Astrocyte (in vitro differentiated cells and primary cell): ENCODE measurements at regions not wholly inside any gene's neighbourhood (a gene's known extent, or its start where the extent isn't known, plus 50 kb on each side); places are given as distances from the start of the nearest gene placed in this dataset.

ENCODE experiments used
- DNase-seq: peaks from one replicate; pipeline ENCODE4 v3.0.0-alpha.2; 2010; ENCODE audit warnings: low read depth
- FAIRE-seq: peaks from 2 replicates; lab custom pipeline; 2011; peaks lifted over from hg19 to GRCh38; lab: Jason Lieb, UNC
- H2AFZ ChIP-seq: 2 replicates; pipeline ENCODE4 v1.6.0; 2012; ENCODE audit warnings: low read depth, low read length, inconsistent platforms
- H3K27ac ChIP-seq: 2 replicates; pipeline ENCODE4 v1.5.1; 2011; ENCODE audit warnings: low read depth, low read length, inconsistent platforms
- H3K27me3 ChIP-seq: 2 replicates; pipeline ENCODE4 v1.6.0; 2011; ENCODE audit warnings: low read length, inconsistent platforms; ENCODE audit not compliant: insufficient read depth
- H3K36me3 ChIP-seq: 2 replicates; pipeline ENCODE4 v1.5.1; 2011; ENCODE audit warnings: low read length, inconsistent platforms; ENCODE audit not compliant: insufficient read depth
- H3K4me1 ChIP-seq: 2 replicates; pipeline ENCODE4 v1.5.1; 2011; ENCODE audit warnings: low read length, inconsistent platforms; ENCODE audit not compliant: insufficient read depth
- H3K4me2 ChIP-seq: 2 replicates; pipeline ENCODE4 v1.6.0; 2012; ENCODE audit warnings: low read length, inconsistent platforms
- H3K4me3 ChIP-seq: 2 replicates; pipeline ENCODE4 v1.5.1; 2011; ENCODE audit warnings: low read depth, mild to moderate bottlenecking, low read length, inconsistent platforms; ENCODE audit not compliant: insufficient read depth
- H3K79me2 ChIP-seq: 2 replicates; pipeline ENCODE4 v1.6.0; 2012; ENCODE audit warnings: mild to moderate bottlenecking, low read length, inconsistent platforms; ENCODE audit not compliant: insufficient read depth
- H3K9ac ChIP-seq: 2 replicates; pipeline ENCODE4 v1.6.0; 2012; ENCODE audit warnings: mild to moderate bottlenecking, low read length, inconsistent platforms
- H3K9me3 ChIP-seq: 2 replicates; pipeline ENCODE4 v1.5.1; 2012; ENCODE audit warnings: low read depth, mild to moderate bottlenecking, low read length, inconsistent platforms; ENCODE audit not compliant: insufficient read depth
- H4K20me1 ChIP-seq: 2 replicates; pipeline ENCODE4 v1.6.0; 2012; ENCODE audit warnings: low read length, inconsistent platforms; ENCODE audit not compliant: insufficient read depth
- H3K27ac Mint-ChIP-seq: one replicate; pipeline ENCODE4 v1.8.0; 2021; ENCODE audit warnings: mild to moderate bottlenecking, mixed read lengths; ENCODE audit not compliant: unreplicated experiment
- H3K27me3 Mint-ChIP-seq: one replicate; pipeline ENCODE4 v1.8.0; 2021; ENCODE audit warnings: low read depth, mixed read lengths; ENCODE audit not compliant: unreplicated experiment
- H3K36me3 Mint-ChIP-seq: one replicate; pipeline ENCODE4 v1.8.0; 2021; ENCODE audit warnings: low read depth, mixed read lengths; ENCODE audit not compliant: unreplicated experiment
- H3K4me1 Mint-ChIP-seq: one replicate; pipeline ENCODE4 v1.8.0; 2021; ENCODE audit warnings: low read depth, mixed read lengths; ENCODE audit not compliant: unreplicated experiment
- H3K4me3 Mint-ChIP-seq: one replicate; pipeline ENCODE4 v1.8.0; 2021; ENCODE audit warnings: mild to moderate bottlenecking, moderate library complexity, mixed read lengths; ENCODE audit not compliant: unreplicated experiment
- H3K9me3 Mint-ChIP-seq: one replicate; pipeline ENCODE4 v1.8.0; 2021; ENCODE audit warnings: mild to moderate bottlenecking, mixed read lengths; ENCODE audit not compliant: unreplicated experiment
- EZH2 ChIP-seq: IDR thresholded peaks from 2 replicates; pipeline ENCODE4 v1.6.1; 2012; ENCODE audit warnings: mild to moderate bottlenecking, low read length, inconsistent platforms; ENCODE audit not compliant: insufficient read depth
- TF ChIP-seq, protein P1 (sequence below): IDR thresholded peaks from 2 replicates; pipeline ENCODE4 v1.5.1; 2011; ENCODE audit warnings: low read depth, mild to moderate bottlenecking, inconsistent platforms, low read length, moderate library complexity; ENCODE audit not compliant: insufficient read depth

DNA sequence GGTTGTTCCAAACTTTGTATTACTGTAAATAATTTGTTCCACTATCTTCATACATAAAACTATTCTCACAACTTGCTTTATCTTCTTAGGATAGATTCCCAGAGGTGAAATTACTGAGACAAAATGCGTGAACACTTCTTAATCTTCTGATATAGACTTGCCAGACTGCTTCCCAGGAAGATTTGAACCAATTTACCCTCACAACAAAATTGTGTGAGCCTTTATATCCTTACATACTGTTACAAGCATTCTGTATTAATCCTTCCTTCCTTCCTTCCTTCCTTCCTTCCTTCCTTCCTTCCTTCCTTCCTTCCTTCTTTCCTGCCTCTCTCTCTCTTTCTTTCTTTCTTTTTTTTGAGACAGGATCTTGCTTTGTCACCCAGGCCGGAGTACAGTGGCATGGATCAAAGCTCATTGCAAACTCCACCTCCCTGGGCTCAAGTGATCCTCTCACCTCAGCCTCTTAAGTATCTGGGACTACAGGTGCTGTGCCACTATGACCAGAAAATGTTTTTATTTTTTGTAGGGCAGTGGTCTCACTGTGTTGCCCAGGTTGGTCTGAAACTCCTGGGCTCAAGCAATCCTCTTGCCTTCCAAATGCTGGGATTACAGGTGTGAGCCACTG lies 57.1 kb upstream of the SSR3 start:
- Histone ChIP-seq H4K20me1 (no peaks in the 10 kb centered on the region), H3K9me3 (no peaks in the 10 kb centered on the region), H3K79me2 (no peaks in the 10 kb centered on the region), H2AFZ (no peak overlapping the region), H3K36me3 (no peaks in the 10 kb centered on the region), H3K4me2 (no peak overlapping the region), H3K27ac (no peak overlapping the region), H3K27me3 (no peaks in the 10 kb centered on the region), H3K9ac (no peak overlapping the region), H3K4me3 (no peak overlapping the region), H3K4me1 (peaks cover 19% of the 10 kb centered on the region)
- no peak for FAIRE-seq
- Mint-ChIP-seq H3K36me3 (no peaks in the 10 kb centered on the region), H3K9me3 (no peaks in the 10 kb centered on the region), H3K4me1 (peaks cover 23% of the 10 kb centered on the region), H3K4me3 (no peak overlapping the region), H3K27ac (no peak overlapping the region), H3K27me3 (no peaks in the 10 kb centered on the region)
- no peak for TF ChIP-seq EZH2
- no peak for DNase-seq

DNA sequence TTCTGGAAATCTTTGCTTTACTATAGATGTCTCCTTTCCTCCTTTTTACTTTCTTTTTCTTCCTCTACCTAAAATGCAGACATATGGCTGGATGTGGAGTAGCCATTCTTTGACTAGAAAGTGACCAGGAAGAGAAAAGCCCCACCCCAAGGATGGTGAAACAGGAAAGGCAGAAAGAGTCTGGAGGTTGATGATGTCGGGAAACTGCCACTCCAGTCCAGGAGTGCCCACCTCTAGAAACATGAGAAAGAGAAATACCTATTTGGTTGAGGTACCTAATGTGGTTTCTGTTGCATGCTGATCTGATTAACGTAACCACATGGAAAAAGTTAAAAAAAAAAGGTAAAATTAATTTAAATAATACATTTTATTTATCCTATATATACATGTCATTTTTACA lies 55.2 kb upstream of the SSR3 start:
- Mint-ChIP-seq H3K4me3 (no peak overlapping the region), H3K4me1 (peaks cover 23% of the 10 kb centered on the region), H3K36me3 (no peaks in the 10 kb centered on the region), H3K27me3 (no peaks in the 10 kb centered on the region), H3K27ac (no peak overlapping the region), H3K9me3 (no peaks in the 10 kb centered on the region)
- no peak for DNase-seq
- Histone ChIP-seq H3K9me3 (no peaks in the 10 kb centered on the region), H3K36me3 (no peaks in the 10 kb centered on the region), H3K4me3 (no peak overlapping the region), H3K79me2 (no peaks in the 10 kb centered on the region), H3K9ac (no peak overlapping the region), H3K27ac (no peak overlapping the region), H3K27me3 (no peaks in the 10 kb centered on the region), H4K20me1 (no peaks in the 10 kb centered on the region), H3K4me2 (no peak overlapping the region), H3K4me1 (peaks cover 20% of the 10 kb centered on the region), H2AFZ (no peak overlapping the region)
- TF ChIP-seq, protein P1, sequence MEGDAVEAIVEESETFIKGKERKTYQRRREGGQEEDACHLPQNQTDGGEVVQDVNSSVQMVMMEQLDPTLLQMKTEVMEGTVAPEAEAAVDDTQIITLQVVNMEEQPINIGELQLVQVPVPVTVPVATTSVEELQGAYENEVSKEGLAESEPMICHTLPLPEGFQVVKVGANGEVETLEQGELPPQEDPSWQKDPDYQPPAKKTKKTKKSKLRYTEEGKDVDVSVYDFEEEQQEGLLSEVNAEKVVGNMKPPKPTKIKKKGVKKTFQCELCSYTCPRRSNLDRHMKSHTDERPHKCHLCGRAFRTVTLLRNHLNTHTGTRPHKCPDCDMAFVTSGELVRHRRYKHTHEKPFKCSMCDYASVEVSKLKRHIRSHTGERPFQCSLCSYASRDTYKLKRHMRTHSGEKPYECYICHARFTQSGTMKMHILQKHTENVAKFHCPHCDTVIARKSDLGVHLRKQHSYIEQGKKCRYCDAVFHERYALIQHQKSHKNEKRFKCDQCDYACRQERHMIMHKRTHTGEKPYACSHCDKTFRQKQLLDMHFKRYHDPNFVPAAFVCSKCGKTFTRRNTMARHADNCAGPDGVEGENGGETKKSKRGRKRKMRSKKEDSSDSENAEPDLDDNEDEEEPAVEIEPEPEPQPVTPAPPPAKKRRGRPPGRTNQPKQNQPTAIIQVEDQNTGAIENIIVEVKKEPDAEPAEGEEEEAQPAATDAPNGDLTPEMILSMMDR: no peak
- no peak for TF ChIP-seq EZH2
- no peak for FAIRE-seq

DNA sequence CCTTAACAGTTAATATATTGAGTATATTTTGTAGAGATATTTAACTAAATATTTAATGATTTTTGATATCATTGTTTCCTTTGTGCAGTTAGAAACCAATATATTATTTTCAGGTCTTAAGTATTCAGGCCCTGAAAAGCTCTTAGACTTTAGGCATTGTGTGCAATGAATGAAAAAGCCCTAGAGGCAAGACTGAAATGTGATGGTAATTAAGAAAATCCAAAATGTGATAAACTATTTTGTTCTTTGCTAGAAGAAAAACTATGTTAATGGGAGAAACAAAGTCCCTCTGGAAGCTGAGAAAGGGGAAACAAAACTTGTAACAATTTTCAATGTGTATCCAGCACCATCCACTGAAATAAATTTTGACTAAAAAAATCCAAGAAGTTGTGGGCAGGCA lies 54.6 kb upstream of the SSR3 start:
- no peak for TF ChIP-seq EZH2
- TF ChIP-seq, protein P1: no peak

More for the DNA sequence above, 54.6 kb upstream of the SSR3 start:
- Mint-ChIP-seq H3K4me1 (peaks cover 23% of the 10 kb centered on the region), H3K36me3 (no peaks in the 10 kb centered on the region), H3K27ac (no peak overlapping the region), H3K9me3 (no peaks in the 10 kb centered on the region), H3K4me3 (no peak overlapping the region), H3K27me3 (no peaks in the 10 kb centered on the region)
- Histone ChIP-seq H3K9me3 (no peaks in the 10 kb centered on the region), H3K27me3 (no peaks in the 10 kb centered on the region), H3K9ac (no peak overlapping the region), H3K4me1 (peaks cover 14% of the 10 kb centered on the region), H4K20me1 (no peaks in the 10 kb centered on the region), H3K27ac (no peak overlapping the region), H3K4me3 (no peak overlapping the region), H3K36me3 (no peaks in the 10 kb centered on the region), H3K4me2 (no peak overlapping the region), H3K79me2 (no peaks in the 10 kb centered on the region), H2AFZ (no peak overlapping the region)
- DNase-seq: no peak
- no peak for FAIRE-seq
